HG03159 (cell line): ENCODE measurements at regions not wholly inside any gene's neighbourhood (a gene's known extent, or its start where the extent isn't known, plus 50 kb on each side); places are given as distances from the start of the nearest gene placed in this dataset.
A peak's percentile ranks its signal among the peaks of the same experiment; 100 is the strongest.

ENCODE experiments used
- ATAC-seq: cut with Tn5 transposase; IDR thresholded peaks from one replicate; pipeline ENCODE4 v1.9.1; 2021; ENCODE audit warnings: mild to moderate bottlenecking, moderate library complexity; ENCODE audit not compliant: unreplicated experiment

DNA sequence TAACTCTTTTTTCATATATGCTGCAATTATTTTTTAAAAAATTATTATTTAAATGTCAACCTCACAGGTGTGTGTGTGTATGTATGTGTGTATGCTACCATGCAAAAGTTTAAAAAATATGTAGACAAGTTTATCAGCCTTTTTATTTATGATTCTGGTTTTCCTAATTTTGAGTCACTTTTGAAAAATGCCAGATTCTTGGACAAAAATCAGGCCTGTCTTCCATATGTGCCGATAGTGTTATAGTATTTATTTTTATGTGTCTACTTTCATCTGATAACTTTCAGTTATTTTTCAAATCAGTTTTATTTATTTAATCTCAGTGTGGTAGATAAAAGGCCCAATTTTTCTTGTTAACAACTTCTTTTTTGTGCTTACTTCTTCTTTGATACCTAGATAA is 176.2 kb downstream of the RDH14 start:
- no peak for ATAC-seq

DNA sequence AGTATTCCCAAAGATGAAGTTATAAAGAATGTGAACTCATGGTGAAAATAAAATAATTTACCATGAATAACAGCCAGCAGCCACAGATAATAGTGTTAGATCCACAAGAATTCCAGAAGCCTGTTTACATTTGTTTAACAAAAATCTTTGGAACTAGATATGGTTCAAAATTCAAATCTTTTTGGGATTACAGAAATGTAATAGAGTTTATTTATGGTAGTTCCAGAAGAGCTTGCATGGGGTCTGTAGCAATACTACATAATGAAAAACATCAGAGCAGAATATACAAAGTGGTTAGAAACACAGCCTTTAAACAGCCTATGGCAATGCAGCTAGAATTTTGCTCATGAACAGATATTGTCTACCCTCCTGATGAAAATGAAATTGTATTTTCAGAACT is 179.1 kb downstream of the RDH14 start:
- ATAC-seq = no peak

DNA sequence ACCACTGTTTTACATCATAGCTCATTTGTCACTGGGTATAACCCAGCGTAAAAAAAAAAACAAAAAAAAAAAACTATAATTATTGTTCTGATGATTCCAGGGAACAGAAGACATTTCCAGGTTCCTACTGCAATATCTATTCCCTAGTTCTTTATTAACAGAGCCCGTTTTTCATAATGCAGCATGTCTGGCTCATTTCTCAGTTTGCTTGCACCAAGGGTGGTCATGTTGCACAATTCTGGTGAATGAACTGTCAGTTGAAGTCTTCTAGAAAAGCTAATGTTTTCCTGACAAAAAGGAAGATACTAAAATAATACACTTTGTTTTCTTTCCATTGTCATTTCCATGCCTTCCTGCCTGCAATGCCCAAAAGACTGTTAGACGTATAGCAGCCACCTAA is 180.1 kb downstream of the RDH14 start:
- ATAC-seq = no peak

DNA sequence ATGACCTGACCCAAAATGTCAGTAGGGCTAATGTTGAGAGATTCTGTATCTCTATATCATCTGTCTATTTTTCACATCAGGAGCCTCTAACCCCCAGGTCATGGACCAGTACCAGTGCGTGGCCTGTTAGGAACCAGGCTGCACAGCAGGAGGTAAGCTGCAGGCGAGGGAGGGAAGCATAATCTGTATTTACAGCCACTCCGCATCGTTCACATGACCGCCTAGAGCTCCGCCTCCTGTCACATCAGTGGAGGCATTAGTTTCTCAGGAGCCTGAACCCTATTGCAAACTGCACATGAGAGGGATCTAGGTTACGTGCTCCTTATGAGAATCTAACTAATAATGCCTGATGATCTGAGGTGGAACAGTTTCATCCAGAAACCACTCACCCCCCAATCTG is 180.6 kb downstream of the RDH14 start:
- no peak for ATAC-seq

DNA sequence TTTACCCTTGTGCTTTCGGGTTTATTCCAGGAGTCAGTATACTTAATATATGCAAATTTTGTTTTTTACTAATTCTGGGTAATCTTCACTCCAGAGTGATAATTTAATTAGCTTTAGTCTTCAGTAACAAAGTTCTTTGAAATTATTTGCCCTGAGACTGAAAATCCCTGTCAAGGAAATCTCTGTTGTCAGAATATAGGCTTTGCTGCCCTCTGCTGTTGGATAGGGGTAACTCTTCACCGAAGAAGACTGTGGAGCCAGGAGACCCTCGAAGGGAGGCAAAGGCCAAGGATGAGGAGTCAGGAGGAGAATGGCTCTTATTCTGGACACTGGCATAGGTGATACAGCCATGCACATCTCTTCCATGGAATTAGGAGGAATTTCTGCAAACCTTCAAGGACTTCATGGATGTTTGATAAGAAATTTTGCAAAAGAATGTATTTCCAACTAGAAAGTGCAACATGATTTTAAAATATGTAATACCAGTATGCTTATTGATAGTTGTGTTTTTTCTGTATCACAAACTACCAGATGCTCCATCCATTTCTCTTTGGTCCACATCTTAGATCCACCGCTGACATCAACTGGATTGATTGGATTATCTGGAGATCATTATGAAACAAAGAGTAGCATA is 182.3 kb downstream of the RDH14 start:
- ATAC-seq = peak; percentile 81

DNA sequence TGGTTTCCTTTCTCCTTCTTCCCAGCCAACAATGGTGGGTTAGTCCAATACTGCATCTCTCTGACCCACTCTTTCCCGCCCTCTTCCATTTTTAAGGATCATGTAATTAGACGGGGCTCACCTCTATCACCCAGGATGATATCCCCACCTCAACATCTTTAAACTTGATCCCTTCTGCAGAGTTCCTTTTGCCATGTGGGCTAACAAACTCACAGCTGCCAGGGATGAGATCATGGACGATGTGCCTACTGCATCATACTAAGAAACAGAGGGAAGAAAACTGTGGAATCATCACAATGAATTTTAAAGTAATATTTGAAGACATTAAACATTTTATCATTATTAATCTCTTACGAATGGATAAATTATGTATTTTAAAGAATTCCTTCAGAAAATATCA is 183.5 kb downstream of the RDH14 start:
- no peak for ATAC-seq

DNA sequence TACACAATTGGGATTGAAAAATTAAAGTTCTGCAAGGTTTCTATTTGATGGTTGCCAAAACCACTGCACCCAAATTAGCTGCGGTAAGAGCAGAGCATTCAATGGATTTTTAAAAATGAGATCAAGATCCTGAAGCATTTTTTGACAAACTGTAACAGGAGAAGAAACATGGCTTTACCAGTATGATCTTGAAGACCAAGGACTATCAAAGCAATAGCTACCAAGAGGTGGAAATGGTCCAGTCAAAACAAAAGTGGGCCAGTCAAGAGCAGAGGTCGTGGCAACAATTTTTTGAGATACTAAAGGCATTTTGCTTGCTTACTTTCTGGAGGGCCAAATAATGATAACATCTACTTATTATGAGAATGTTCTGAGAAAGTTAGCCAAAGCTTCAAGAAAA is 186.8 kb downstream of the RDH14 start:
- no peak for ATAC-seq

DNA sequence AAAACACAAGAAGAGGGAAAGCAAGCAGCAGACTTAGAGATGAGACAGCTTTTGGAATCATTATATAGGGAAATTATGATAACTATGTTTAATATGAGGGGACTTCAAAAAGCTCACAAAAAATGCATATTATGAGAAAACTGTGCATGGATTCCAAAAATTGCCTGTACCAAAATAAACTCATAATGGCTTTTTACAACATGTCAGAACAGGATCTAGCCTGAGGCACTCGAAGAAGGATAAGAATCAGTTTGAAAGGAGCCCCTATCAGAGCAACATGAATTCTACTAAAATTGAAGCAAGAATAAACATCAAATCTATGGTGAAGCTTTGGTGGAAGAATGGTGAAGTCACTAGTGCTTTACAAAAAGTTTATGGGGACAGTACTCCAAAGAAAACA is 187.4 kb downstream of the RDH14 start:
- ATAC-seq = no peak

DNA sequence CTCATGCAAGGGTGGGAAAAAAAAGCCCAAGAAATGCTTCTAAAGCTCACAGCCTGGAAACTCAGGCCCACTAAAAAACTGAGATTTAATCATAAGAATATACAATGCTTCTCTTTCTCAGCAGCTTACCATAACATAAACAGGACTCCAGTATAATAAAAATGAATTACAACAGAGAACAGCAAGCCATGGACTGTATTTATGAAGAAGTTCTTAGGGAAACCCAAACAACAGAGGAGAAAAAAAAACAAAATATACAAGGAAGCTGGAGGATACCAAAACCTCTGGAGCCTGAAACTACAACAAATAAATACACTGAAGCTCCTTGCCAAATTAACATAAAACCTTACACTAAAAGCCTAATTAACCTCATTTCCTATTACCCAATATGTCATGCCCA is 187.8 kb downstream of the RDH14 start:
- ATAC-seq = no peak

DNA sequence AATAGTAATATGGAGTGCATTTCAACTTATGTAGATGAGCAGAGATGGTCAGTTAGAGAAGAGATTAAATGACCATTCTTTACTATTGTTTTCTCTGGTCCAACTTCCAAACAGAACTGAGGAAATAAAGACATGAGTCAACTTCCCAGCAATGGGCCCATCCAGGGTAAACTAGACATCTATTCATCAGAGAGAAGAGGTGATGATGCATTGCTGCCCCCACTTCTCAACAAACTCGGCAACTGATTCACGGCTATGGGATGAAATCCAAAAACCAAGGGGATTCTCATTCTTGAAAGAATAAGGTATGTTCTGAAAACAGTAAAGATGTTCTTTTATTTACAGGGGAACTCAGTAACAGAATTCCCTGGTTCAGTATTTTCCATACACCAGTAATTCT is 190.7 kb downstream of the RDH14 start:
- ATAC-seq = no peak

DNA sequence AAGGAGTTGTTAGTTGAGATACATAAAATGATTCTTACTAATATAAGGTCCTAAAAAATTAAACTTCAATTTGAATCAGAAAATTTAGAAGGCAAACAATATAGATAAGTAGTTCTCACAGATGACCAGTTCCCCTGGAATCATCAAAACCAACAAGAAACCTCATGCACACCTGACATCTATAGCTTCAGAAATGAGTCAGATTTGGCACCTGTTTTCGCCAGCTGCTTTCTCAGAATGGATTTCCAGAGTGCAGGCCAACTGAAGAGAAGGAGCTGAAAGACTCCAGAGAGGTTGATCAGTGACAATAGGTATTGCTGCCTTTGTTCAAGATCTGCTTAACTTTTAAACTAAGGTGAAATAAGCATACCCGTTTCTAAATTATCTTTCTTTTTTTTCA is 192.4 kb downstream of the RDH14 start:
- no peak for ATAC-seq

DNA sequence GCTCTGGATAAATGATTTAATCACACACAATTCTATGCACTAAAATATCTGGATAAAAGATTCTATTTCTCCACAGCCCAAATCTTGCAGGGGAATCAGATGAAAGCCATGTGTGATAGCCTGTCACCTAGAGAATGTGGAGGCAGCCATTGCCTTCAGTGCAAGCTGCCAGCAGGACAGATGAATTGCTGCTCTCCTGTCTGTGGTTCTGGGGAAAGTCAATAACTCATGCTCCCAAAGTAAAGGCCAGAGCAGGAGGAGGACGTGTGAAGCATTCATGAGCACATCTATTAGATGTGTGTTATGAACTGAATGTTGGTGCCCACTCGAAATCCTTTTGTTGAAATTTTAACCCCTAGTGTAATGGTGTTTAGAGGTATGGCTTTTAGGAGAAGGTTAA is 195.1 kb downstream of the RDH14 start:
- no peak for ATAC-seq

DNA sequence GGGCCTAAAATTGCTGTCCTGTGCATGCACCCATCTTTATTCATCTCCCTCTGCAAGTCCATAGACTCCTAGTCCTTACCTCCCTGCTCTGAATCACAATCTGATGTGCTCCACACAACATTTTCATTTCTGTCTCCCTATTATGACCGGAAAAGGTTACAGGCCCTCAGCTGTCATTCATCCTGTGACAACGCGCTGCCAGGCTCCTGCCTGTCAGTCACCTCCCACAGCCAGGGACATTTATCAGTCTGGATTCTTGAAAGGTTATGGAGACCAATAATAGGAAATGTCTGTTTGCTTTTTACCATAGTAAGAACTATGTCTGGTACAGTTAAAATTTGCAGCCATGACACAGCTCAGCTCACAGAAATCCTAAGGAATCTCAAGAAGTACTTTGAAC is 197.1 kb downstream of the RDH14 start:
- ATAC-seq = no peak

DNA sequence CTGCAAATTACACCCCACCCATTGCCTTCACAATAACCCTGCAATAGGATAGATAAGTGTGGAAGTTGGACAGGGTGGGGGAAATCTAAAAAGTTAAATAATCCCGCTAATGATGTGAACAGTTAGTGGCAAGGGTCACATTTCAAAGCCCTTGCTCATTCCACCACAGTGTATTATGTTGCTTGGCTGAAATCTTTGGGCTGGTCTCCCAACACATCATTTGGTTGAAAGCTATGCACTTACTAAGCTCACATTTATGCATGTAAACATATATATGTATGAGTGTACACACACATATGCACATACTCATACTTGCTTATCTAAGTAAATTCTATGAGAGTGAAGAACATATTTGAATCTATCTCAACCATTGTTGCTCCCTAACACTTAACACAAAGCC is 197.8 kb downstream of the RDH14 start:
- no peak for ATAC-seq

DNA sequence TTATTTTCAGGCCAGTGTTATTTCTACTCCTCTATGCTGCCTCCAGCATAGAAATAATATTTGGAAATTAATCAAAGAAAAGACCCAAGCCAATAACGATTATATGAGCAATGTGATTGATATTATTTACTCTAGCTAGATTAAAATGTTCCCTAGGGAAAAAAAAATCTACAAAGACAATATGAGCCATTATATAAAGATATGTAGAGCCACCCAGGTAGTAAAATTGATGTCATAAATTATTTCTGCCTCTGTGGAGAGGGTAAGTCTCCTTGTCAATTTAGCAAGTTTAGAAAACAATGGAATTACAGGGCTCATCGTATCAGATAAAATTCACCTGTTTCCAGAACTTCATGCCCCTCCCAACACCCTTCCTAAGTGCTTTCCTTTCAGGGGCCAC is 202.9 kb downstream of the RDH14 start:
- ATAC-seq = no peak

DNA sequence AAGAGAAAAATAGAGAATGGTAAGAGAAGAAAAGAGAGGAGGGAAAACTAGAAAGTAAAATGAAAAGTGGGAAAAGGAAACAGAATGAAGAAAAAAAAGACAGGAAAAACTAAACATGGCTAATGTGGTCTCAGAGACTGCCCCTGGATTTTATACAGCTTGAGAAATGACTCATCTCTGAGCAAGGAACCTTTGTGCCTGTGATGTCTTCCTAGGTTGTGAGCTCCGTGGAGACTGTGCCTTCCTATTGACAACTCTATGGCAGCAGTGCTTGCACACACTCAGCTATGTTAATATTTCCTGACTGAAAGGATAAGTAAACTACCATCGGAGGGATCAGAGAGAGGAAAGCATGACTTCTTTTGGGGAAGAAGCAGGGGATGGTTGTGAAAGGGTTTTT is 203.8 kb downstream of the RDH14 start:
- ATAC-seq = no peak

DNA sequence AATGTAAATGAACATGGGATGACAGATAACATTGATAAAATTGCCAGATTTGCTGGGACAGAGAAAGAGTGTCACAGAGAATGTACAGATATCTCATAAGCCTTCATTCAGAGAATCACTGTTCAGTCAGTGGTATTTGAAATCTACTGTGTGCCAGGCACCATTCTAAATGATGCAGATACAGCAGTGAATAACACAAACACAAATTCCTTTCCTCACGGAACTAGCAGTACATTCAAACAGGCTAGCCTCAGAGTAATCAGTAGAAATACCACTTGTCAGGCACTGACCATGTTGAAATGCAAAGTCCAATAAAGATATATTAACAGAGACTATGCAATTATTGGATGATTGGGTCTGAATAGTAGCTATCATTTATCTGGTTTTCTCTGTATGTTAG is 211.0 kb downstream of the RDH14 start:
- no peak for ATAC-seq

DNA sequence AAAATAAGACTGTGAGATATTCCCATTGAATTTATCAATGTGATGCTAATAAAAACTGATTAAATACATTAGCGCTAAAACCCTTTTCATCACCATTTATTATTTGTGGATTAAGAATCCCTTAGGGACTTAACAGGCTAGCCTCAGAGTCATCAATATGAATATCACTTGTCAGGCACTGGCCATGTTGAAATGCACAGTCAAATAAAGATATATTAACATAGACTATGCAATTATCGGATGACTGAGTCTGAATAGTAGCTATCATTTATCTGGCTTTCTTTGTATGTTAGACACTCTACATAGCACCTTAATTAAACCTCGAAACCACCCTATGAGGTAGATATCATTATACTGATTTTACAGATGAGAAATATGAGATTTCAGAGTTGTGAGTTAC is 213.6 kb downstream of the RDH14 start:
- no peak for ATAC-seq

DNA sequence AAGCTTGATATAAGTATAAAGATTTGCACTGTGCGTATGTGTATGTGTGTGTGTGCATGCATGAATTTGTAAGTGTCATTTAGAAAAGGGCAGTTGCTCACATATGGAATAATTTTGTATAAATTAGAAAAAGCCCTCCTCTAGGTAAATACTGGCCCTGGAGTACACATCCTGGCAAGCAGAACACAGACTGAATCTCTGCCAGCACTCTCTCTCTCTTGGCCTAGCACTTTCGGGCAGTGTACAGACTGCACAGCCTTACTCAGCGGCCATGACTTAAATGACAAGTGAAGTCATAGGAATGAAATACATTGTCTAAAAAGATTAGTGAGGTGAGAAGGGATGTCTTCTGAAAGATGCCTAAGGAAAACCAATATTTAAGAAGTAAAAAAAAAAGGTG is 214.1 kb downstream of the RDH14 start:
- ATAC-seq = no peak

DNA sequence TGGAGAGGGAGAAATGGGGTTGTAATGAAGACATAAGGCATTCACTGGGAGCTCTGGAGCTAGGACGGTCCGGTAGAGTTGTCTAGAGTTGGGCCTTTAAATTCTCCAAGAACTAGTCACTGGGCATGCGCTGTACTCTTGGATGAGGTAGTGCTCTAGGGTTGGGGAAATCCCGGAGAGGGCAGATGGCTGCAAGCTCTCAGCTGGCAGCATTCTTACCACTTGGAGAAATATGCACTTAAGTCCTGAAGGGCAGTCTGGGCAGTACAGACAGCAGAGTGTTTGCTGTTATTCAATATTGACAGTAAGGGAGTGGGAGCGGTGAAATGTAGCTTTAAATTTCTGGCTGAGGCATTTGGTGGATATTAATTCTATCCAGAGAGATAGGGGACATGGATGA is 214.6 kb downstream of the RDH14 start:
- ATAC-seq = no peak

DNA sequence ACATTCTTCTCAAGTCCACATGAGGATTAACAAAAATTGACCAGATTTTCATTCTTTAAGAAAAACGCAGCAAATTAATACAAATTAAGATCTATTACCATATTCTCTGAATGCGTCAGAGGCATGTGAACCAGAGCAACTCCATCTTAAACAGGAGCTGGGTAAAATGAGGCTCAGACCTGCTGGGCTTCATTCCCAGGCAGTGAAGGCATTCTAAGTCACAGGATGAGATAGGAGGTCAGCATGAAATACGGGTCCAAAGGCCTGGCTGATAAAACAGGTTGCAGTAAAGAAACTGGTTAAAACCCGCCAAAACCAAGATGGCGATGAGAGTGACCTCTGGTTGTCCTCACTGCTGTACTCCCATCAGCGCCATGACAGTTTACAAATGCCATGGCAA is 217.6 kb downstream of the RDH14 start:
- no peak for ATAC-seq

DNA sequence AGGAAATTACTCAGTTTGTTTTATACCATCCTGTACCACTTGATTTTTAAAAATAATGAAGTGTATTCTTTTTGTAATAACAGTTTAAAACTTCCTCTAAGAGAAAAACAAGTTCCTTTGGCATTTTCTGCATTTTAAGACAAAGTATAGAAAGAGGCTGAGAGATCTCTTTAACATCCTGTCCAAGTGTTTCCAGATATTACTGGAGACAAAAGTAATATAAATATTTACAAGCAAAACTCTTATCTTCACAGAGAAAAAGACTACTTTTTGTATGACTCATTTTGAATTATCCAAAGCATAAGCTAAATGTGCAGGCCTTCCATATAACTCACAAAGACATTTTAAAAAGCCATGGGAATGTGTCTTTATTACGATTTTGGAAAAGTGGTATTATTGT is 221.1 kb downstream of the RDH14 start:
- ATAC-seq = no peak

DNA sequence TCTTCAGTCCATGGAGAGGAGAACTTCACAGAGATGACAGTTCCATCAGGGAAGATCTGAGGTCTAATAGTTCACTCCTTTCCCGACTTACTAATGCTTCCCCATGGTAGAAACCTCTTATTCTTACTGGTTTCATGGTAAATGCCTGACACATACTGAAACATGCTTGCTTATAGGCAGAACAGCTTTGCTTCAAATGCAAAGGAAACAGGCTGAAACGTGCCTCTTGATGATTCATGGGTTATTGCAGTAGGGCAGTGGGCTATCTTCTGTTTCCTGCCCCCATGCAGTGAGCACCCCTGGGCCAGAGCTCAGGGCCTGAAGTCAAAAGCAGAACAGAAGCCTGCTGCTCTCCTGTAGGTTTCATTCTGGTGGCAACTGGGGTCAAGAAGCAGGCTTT is 223.5 kb downstream of the RDH14 start:
- no peak for ATAC-seq

DNA sequence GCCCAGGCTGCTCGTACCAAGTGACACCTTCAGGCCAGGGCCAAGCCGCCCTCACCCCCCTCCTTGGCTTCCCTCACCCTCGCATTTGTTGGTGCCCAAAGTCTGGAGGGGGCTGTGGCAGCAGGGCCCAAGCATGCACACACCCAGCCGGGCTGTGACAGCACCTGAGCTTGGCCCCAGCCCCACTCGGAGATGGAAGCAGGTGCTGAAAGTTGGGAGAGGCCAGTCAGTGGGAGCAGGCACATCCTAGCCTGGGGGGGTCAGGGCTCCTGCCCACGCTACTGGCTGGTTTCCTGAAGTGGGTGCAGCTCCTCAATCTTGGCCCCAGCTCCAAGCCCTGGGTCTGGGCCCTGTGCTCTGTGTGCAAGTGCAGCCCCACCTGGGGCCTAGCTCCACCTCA is 228.0 kb downstream of the RDH14 start:
- ATAC-seq = no peak
